SK-N-SH (cell line): ENCODE measurements at regions not wholly inside any gene's neighbourhood (a gene's known extent, or its start where the extent isn't known, plus 50 kb on each side); places are given as distances from the start of the nearest gene placed in this dataset.

Source experiments
- CTCF ChIA-PET: fragments of 300-600, 350-600 bp; formaldehyde crosslinking; extraction: SDS; loops from one replicate; lab custom pipeline; 2021; lab: Yijun Ruan, JAX
- POLR2A ChIA-PET: fragments of 350-600 bp; sonication (Branson Sonifier 250); formaldehyde crosslinking; extraction: SDS; loops from one replicate; lab custom pipeline; 2020; ENCODE audit warnings: antibody characterized with exemption, inconsistent platforms; lab: Yijun Ruan, JAX
- DNase-seq: peaks from one replicate; pipeline ENCODE4 v3.0.0; 2012
- H2AFZ ChIP-seq: fragments of 200-600 bp; sonication (generic); 2 replicates; pipeline ENCODE4 v1.8.1; 2016; ENCODE audit warnings: antibody characterized with exemption, mild to moderate bottlenecking, low read depth
- H3F3A ChIP-seq: fragments of 200-600 bp; sonication (generic); replicated peaks from 2 replicates; pipeline ENCODE3; 2016; ENCODE audit warnings: antibody characterized with exemption, mild to moderate bottlenecking; ENCODE audit not compliant: insufficient read depth
- H3K27ac ChIP-seq, 2 experiments: fragments of 200-500 bp in 1 of 2; fragments of 200-600 bp in 1 of 2; sonication (Bioruptor generic) in 1 of 2; sonication (generic), shearing (Covaris generic) in 1 of 2; 2 replicates each; pipeline versions ENCODE4 v1.5.1 to v1.6.1; 2014 to 2016; ENCODE audit warnings: low read depth in 2 of 2, inconsistent platforms in 1 of 2, low read length in 1 of 2, mild to moderate bottlenecking in 1 of 2, mixed read lengths in 1 of 2
- H3K27me3 ChIP-seq: fragments of 200-600 bp; sonication (generic), shearing (Covaris generic); 2 replicates; pipeline ENCODE4 v1.6.1; 2016; ENCODE audit warnings: mixed run types; ENCODE audit not compliant: insufficient read depth
- H3K36me3 ChIP-seq, 2 experiments: fragments of 200-500 bp in 1 of 2; fragments of 200-600 bp in 1 of 2; sonication (Bioruptor generic) in 1 of 2; sonication (generic) in 1 of 2; replicated peaks in 1 of 2; 2 replicates each; pipeline versions ENCODE3 to v1.5.1; 2014 to 2016; ENCODE audit warnings: low read length in 1 of 2, mild to moderate bottlenecking in 1 of 2; ENCODE audit not compliant: insufficient read depth in 2 of 2, control insufficient read depth in 1 of 2
- H3K4me1 ChIP-seq, 2 experiments: fragments of 200-500 bp in 1 of 2; fragments of 200-600 bp in 1 of 2; sonication (Bioruptor generic) in 1 of 2; sonication (generic), shearing (Covaris generic) in 1 of 2; 2 replicates each; pipeline versions ENCODE4 v1.5.1 to v1.6.1; 2014 to 2016; ENCODE audit warnings: low read depth in 1 of 2, low read length in 1 of 2, mixed run types in 1 of 2; ENCODE audit not compliant: insufficient read depth in 2 of 2, control insufficient read depth in 1 of 2
- H3K4me2 ChIP-seq: fragments of 200-600 bp; sonication (generic), shearing (Covaris generic); 2 replicates; pipeline ENCODE4 v1.6.1; 2017; ENCODE audit warnings: mixed run types
- H3K4me3 ChIP-seq, 2 experiments: fragments of 200-500 bp in 1 of 2; fragments of 200-600 bp in 1 of 2; sonication (Bioruptor generic) in 1 of 2; sonication (generic), shearing (Covaris generic) in 1 of 2; 2 replicates each; pipeline versions ENCODE4 v1.5.1 to v1.8.1; 2014 to 2016; ENCODE audit warnings: low read depth in 2 of 2, inconsistent platforms in 1 of 2, low read length in 1 of 2, mild to moderate bottlenecking in 1 of 2, mixed read lengths in 1 of 2, moderate library complexity in 1 of 2
- H3K79me2 ChIP-seq: fragments of 200-600 bp; sonication (generic); 2 replicates; pipeline ENCODE4 v1.8.1; 2017; ENCODE audit warnings: mild to moderate bottlenecking; ENCODE audit not compliant: insufficient read depth
- H3K9ac ChIP-seq: fragments of 200-600 bp; sonication (generic); 2 replicates; pipeline ENCODE4 v1.6.1; 2017; ENCODE audit warnings: mixed run types
- H3K9me2 ChIP-seq: fragments of 200-600 bp; sonication (generic); 2 replicates; pipeline ENCODE4 v1.6.1; 2017; ENCODE audit warnings: mixed run types
- H3K9me3 ChIP-seq: fragments of 200-600 bp; sonication (generic); 2 replicates; pipeline ENCODE4 v1.6.1; 2017; ENCODE audit warnings: mixed run types, mild to moderate bottlenecking, moderate library complexity
- H4K20me1 ChIP-seq: fragments of 200-600 bp; sonication (generic); 2 replicates; pipeline ENCODE4 v1.6.1; 2017; ENCODE audit warnings: mild to moderate bottlenecking, mixed run types; ENCODE audit not compliant: insufficient read depth
- CHD2 ChIP-seq: fragments of 150-350 bp; IDR thresholded peaks from 2 replicates; pipeline ENCODE4 v1.6.1; 2018; ENCODE audit warnings: low read length; ENCODE audit not compliant: partially characterized antibody
- CTCF ChIP-seq: fragments of 200-600 bp; sonication (generic); IDR thresholded peaks from 2 replicates; pipeline ENCODE4 v1.6.1; 2017; ENCODE audit warnings: antibody characterized with exemption, mild to moderate bottlenecking, moderate library complexity
- FOXM1 ChIP-seq: IDR thresholded peaks from 2 replicates; pipeline ENCODE4 v1.4.0; 2012; ENCODE audit warnings: low read depth, mild to moderate bottlenecking
- MEF2A ChIP-seq: IDR thresholded peaks from 2 replicates; pipeline ENCODE4 v1.4.0; 2012; ENCODE audit warnings: low read depth, borderline replicate concordance
- NFIC ChIP-seq: IDR thresholded peaks from 2 replicates; pipeline ENCODE4 v1.4.0; 2012; ENCODE audit warnings: borderline replicate concordance
- NRF1 ChIP-seq: IDR thresholded peaks from 2 replicates; pipeline ENCODE4 v1.6.1; 2012; ENCODE audit warnings: low read depth, mild to moderate bottlenecking, low read length
- RCOR1 ChIP-seq: fragments of 150-350 bp; IDR thresholded peaks from 2 replicates; pipeline ENCODE4 v1.6.1; 2017; ENCODE audit warnings: antibody characterized with exemption, low read length
- REST ChIP-seq: IDR thresholded peaks from 2 replicates; pipeline ENCODE4 v1.6.1; 2012; ENCODE audit warnings: mild to moderate bottlenecking, low read depth, low read length, moderate library complexity
- SIN3A ChIP-seq: IDR thresholded peaks from 2 replicates; pipeline ENCODE4 v1.6.1; 2012; ENCODE audit warnings: low read depth, mild to moderate bottlenecking, low read length, moderate library complexity, borderline replicate concordance
- WGBS: methylation state at CpG from one replicate; pipeline ENCODE4 v1.1.6; 2017; ENCODE audit warnings: low lambda C conversion rate; 5-methylcytosine and 5-hydroxymethylcytosine counted together
- TF ChIP-seq, protein P1 (sequence below): IDR thresholded peaks from 2 replicates; pipeline ENCODE4 v1.4.0; 2012; ENCODE audit warnings: low read depth, borderline replicate concordance

- no peak overlapping the region for H3K4me3 ChIP-seq
- no peak overlapping the region for H3K4me2 ChIP-seq
- DNase-seq, result no peak
- H3K27me3 ChIP-seq, result no peaks in the 10 kb centered on the region
- H3K9ac ChIP-seq, result no peak overlapping the region
- no peak overlapping the region for H2AFZ ChIP-seq
- no peaks in the 10 kb centered on the region for H3F3A ChIP-seq
- TF ChIP-seq MEF2A (no peak), REST (no peak)
- no peaks in the 10 kb centered on the region for H4K20me1 ChIP-seq
- POLR2A ChIA-PET, result no interaction called here
- no peak overlapping the region for H3K27ac ChIP-seq
- no peaks in the 10 kb centered on the region for H3K4me1 ChIP-seq
- no peaks in the 10 kb centered on the region for H3K36me3 ChIP-seq
- H3K79me2 ChIP-seq, result no peaks in the 10 kb centered on the region
- 0 out of 2 replicates have a peak, but pooled peaks cover 4% of the 10 kb centered on the region for H3K9me3 ChIP-seq
- CTCF ChIA-PET, result no interaction called here
- WGBS, result 0% methylated on average over 2 of the region's 2 CpGs
- H3K9me2 ChIP-seq, result no peaks in the 10 kb centered on the region
These were observed 505.0 kb downstream of the HS3ST4 start for GRCh38 chr16:26196802-26197201.

- TF ChIP-seq NRF1 (no peak), SIN3A (no peak), CHD2 (no peak), NFIC (no peak), REST (no peak), FOXM1 (no peak), CTCF (no peak), RCOR1 (no peak)
- TF ChIP-seq, protein P1, sequence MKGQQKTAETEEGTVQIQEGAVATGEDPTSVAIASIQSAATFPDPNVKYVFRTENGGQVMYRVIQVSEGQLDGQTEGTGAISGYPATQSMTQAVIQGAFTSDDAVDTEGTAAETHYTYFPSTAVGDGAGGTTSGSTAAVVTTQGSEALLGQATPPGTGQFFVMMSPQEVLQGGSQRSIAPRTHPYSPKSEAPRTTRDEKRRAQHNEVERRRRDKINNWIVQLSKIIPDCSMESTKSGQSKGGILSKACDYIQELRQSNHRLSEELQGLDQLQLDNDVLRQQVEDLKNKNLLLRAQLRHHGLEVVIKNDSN, result no peak
- H3K4me2 ChIP-seq, result no peak overlapping the region
- H3K9ac ChIP-seq, result no peak overlapping the region
- ChIA-PET CTCF (no interaction called here), POLR2A (no interaction called here)
- no peaks in the 10 kb centered on the region for H3K9me2 ChIP-seq
- no peak for DNase-seq
- H3K4me3 ChIP-seq, result no peak overlapping the region
- H3K79me2 ChIP-seq, result no peaks in the 10 kb centered on the region
- no peak overlapping the region for H2AFZ ChIP-seq
- no peaks in the 10 kb centered on the region for H3K27me3 ChIP-seq
- H3K27ac ChIP-seq, result no peak overlapping the region
- H4K20me1 ChIP-seq, result no peaks in the 10 kb centered on the region
- H3K36me3 ChIP-seq, result no peaks in the 10 kb centered on the region
- no peaks in the 10 kb centered on the region for H3K9me3 ChIP-seq
- no peaks in the 10 kb centered on the region for H3K4me1 ChIP-seq
- no peaks in the 10 kb centered on the region for H3F3A ChIP-seq
- WGBS, result 2% methylated on average over 4 of the region's 4 CpGs
These were observed 505.9 kb downstream of the HS3ST4 start for GRCh38 chr16:26197707-26198106.
